ENCODE measurements at regions not wholly inside any gene's neighbourhood (a gene's known extent, or its start where the extent isn't known, plus 50 kb on each side); places are given as distances from the start of the nearest gene placed in this dataset.

- TF ChIP-seq, protein P1, sequence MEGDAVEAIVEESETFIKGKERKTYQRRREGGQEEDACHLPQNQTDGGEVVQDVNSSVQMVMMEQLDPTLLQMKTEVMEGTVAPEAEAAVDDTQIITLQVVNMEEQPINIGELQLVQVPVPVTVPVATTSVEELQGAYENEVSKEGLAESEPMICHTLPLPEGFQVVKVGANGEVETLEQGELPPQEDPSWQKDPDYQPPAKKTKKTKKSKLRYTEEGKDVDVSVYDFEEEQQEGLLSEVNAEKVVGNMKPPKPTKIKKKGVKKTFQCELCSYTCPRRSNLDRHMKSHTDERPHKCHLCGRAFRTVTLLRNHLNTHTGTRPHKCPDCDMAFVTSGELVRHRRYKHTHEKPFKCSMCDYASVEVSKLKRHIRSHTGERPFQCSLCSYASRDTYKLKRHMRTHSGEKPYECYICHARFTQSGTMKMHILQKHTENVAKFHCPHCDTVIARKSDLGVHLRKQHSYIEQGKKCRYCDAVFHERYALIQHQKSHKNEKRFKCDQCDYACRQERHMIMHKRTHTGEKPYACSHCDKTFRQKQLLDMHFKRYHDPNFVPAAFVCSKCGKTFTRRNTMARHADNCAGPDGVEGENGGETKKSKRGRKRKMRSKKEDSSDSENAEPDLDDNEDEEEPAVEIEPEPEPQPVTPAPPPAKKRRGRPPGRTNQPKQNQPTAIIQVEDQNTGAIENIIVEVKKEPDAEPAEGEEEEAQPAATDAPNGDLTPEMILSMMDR (conservative IDR thresholded peaks at IDR 0.05): no peak
- no peak for TF ChIP-seq ZFX (IDR thresholded peaks at IDR 0.05)
Observed at GRCh38 chr5:120314191-120314590, 149.9 kb upstream of the PRR16 start.

All from C4-2B (cell line).